ENCODE measurements at regions not wholly inside any gene's neighbourhood (a gene's known extent, or its start where the extent isn't known, plus 50 kb on each side); places are given as distances from the start of the nearest gene placed in this dataset.

- no peak overlapping the region for H3K4me3 ChIP-seq (ENCODE audit: low read length)
- no peak for DNase-seq (ENCODE audit: low read depth, low spot score)
Measured at GRCh38 chr11:11178671-11179638, 174.1 kb downstream of the CSNK2A3 start.

GRCh38 chr11:11177156-11177808, 175.8 kb downstream of the CSNK2A3 start:
- H3K4me3 ChIP-seq (ENCODE audit: low read length): no peak overlapping the region
- DNase-seq (ENCODE audit: low read depth, low spot score): no peak

- H3K4me3 ChIP-seq (ENCODE audit: low read length): no peak overlapping the region
- DNase-seq (ENCODE audit: low read depth, low spot score): no peak
Measured at GRCh38 chr11:11173316-11174025, 179.6 kb downstream of the CSNK2A3 start.

- peak; percentile 95 for DNase-seq (ENCODE audit: low read depth, low spot score)
- no peak overlapping the region for H3K4me3 ChIP-seq (ENCODE audit: low read length)
Measured at GRCh38 chr11:11171854-11172253, 181.2 kb downstream of the CSNK2A3 start.

- no peak overlapping the region for H3K4me3 ChIP-seq (ENCODE audit: low read length)
- no peak for DNase-seq (ENCODE audit: low read depth, low spot score)
Measured at GRCh38 chr11:11171285-11171684, 181.8 kb downstream of the CSNK2A3 start.

- no peak for DNase-seq (ENCODE audit: low read depth, low spot score)
- no peak overlapping the region for H3K4me3 ChIP-seq (ENCODE audit: low read length)
Measured at GRCh38 chr11:11170352-11171084, 182.5 kb downstream of the CSNK2A3 start.

- H3K4me3 ChIP-seq (ENCODE audit: low read length): no peak overlapping the region
- no peak for DNase-seq (ENCODE audit: low read depth, low spot score)
Measured at GRCh38 chr11:11169715-11170351, 183.2 kb downstream of the CSNK2A3 start.

GRCh38 chr11:11167806-11168205, 185.2 kb downstream of the CSNK2A3 start:
- DNase-seq (ENCODE audit: low read depth, low spot score): no peak
- H3K4me3 ChIP-seq (ENCODE audit: low read length): no peak overlapping the region

GRCh38 chr11:11164334-11164690, 188.7 kb downstream of the CSNK2A3 start:
- H3K4me3 ChIP-seq (ENCODE audit: low read length): no peak overlapping the region
- DNase-seq (ENCODE audit: low read depth, low spot score): no peak

- no peak overlapping the region for H3K4me3 ChIP-seq (ENCODE audit: low read length)
- no peak for DNase-seq (ENCODE audit: low read depth, low spot score)
Measured at GRCh38 chr11:11163669-11164333, 189.2 kb downstream of the CSNK2A3 start.

GRCh38 chr11:11163236-11163635, 189.8 kb downstream of the CSNK2A3 start:
- no peak for DNase-seq (ENCODE audit: low read depth, low spot score)
- no peak overlapping the region for H3K4me3 ChIP-seq (ENCODE audit: low read length)

GRCh38 chr11:11157185-11157584, 195.9 kb downstream of the CSNK2A3 start:
- DNase-seq (ENCODE audit: low read depth, low spot score): peak; percentile 71
- H3K4me3 ChIP-seq (ENCODE audit: low read length): no peak overlapping the region

- peak; percentile 74 for DNase-seq (ENCODE audit: low read depth, low spot score)
- H3K4me3 ChIP-seq (ENCODE audit: low read length): peak overlapping the region; percentile 52
Measured at GRCh38 chr11:11155962-11156815, 196.9 kb downstream of the CSNK2A3 start.

GRCh38 chr11:11152877-11153276, 200.2 kb downstream of the CSNK2A3 start:
- DNase-seq (ENCODE audit: low read depth, low spot score): no peak
- no peak overlapping the region for H3K4me3 ChIP-seq (ENCODE audit: low read length)

GRCh38 chr11:11149671-11150459, 203.2 kb downstream of the CSNK2A3 start:
- peak overlapping the region; percentile 40 for H3K4me3 ChIP-seq (ENCODE audit: low read length)
- peak; percentile 93 for DNase-seq (ENCODE audit: low read depth, low spot score)

GRCh38 chr11:11148596-11148995, 204.5 kb downstream of the CSNK2A3 start:
- no peak for DNase-seq (ENCODE audit: low read depth, low spot score)
- H3K4me3 ChIP-seq (ENCODE audit: low read length): no peak overlapping the region

- DNase-seq (ENCODE audit: low read depth, low spot score): no peak
- no peak overlapping the region for H3K4me3 ChIP-seq (ENCODE audit: low read length)
Measured at GRCh38 chr11:11148104-11148509, 204.9 kb downstream of the CSNK2A3 start.
